NB4 (cell line): ENCODE measurements at regions not wholly inside any gene's neighbourhood (a gene's known extent, or its start where the extent isn't known, plus 50 kb on each side); places are given as distances from the start of the nearest gene placed in this dataset.

Experiments used
- CTCF ChIP-seq: IDR thresholded peaks from one replicate; pipeline ENCODE4 v1.5.1; 2012; ENCODE audit warnings: low read depth, low read length
- MAX ChIP-seq: IDR thresholded peaks from 2 replicates; pipeline ENCODE4 v1.6.1; 2011; ENCODE audit warnings: low read depth, low read length

- no peak for TF ChIP-seq MAX
- TF ChIP-seq CTCF, result no peak
Measured at GRCh38 chr5:97635553-97635952, 452.5 kb upstream of the RIOK2 start.
